ENCODE measurements at regions not wholly inside any gene's neighbourhood (a gene's known extent, or its start where the extent isn't known, plus 50 kb on each side); places are given as distances from the start of the nearest gene placed in this dataset.

DNA sequence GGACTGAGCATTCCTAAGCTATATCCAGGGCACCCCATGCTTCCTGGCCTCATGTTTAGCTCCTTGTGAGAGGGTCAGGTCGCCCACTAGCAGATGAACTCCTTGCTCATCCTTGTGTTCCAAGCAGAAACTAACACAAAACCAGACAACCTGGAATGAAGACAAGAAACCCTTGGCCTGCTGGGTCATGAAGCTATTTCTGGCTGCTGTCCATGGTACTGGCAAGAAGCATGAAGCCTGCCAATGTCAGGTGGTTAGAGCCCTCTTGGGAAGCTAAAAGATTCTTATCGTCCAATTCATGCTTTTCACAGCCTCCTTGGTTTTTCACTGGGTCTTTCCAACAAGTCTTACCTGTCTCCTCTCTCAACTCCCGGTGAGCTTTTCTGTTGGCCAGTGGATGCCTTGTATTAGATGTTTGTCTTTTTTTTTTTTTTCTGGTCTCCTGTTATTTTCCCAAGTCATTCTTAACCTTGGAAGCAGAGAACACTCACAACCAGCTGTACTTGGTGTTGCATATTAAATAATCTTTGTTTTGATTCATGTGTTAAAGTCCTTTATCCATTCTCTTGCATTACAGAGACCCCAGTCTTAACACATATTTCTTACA is 180.3 kb downstream of the ANKRD60 start:
- H3K27me3 ChIP-seq (ENCODE audit: control insufficient read depth, extremely low read depth, insufficient read depth, low read length): peaks cover 30% of the 10 kb centered on the region
- H3K27ac ChIP-seq (ENCODE audit: control insufficient read depth, insufficient read depth, low read length): no peak overlapping the region
- H3K4me2 ChIP-seq (ENCODE audit: control insufficient read depth, extremely low read depth, insufficient read depth, low read depth, low read length): no peak overlapping the region
- TF ChIP-seq, protein P1, sequence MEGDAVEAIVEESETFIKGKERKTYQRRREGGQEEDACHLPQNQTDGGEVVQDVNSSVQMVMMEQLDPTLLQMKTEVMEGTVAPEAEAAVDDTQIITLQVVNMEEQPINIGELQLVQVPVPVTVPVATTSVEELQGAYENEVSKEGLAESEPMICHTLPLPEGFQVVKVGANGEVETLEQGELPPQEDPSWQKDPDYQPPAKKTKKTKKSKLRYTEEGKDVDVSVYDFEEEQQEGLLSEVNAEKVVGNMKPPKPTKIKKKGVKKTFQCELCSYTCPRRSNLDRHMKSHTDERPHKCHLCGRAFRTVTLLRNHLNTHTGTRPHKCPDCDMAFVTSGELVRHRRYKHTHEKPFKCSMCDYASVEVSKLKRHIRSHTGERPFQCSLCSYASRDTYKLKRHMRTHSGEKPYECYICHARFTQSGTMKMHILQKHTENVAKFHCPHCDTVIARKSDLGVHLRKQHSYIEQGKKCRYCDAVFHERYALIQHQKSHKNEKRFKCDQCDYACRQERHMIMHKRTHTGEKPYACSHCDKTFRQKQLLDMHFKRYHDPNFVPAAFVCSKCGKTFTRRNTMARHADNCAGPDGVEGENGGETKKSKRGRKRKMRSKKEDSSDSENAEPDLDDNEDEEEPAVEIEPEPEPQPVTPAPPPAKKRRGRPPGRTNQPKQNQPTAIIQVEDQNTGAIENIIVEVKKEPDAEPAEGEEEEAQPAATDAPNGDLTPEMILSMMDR (optimal IDR thresholded peaks at IDR 0.05 in 1 of 3, IDR thresholded peaks at IDR 0.05 in 1 of 3, conservative IDR thresholded peaks at IDR 0.05 in 1 of 3; ENCODE audit: extremely low read depth in 1 of 3, insufficient read depth in 2 of 3, low read length in 3 of 3): no peak
- TF ChIP-seq EZH2 (IDR thresholded peaks at IDR 0.05; ENCODE audit: low read length): no peak
- H3K9ac ChIP-seq (ENCODE audit: control insufficient read depth, extremely low read depth, insufficient read depth, low read length): no peak overlapping the region
- H3K36me3 ChIP-seq (ENCODE audit: control insufficient read depth in 2 of 2, extremely low read depth in 1 of 2, insufficient read depth in 2 of 2, low read length in 2 of 2): no peaks in the 10 kb centered on the region
- peak; percentile 28 for DNase-seq (ENCODE audit: low read depth, low spot score)
- H3K4me1 ChIP-seq (ENCODE audit: control insufficient read depth, extremely low read depth, insufficient read depth, low read length): no peaks in the 10 kb centered on the region
- FAIRE-seq: no peak
- H3K79me2 ChIP-seq (ENCODE audit: control insufficient read depth, insufficient read depth, low read length): no peaks in the 10 kb centered on the region
- H3K4me3 ChIP-seq (ENCODE audit: control insufficient read depth in 2 of 3, extremely low read depth in 1 of 3, insufficient read depth in 2 of 3, low read depth in 1 of 3, low read length in 3 of 3): no peak overlapping the region
- H2AFZ ChIP-seq (ENCODE audit: control insufficient read depth, low read length): no peak overlapping the region
- peaks cover 4% of the 10 kb centered on the region for H3K9me3 ChIP-seq (ENCODE audit: control insufficient read depth, low read depth, low read length)
- dilution Hi-C loops (cut with MboI; ENCODE audit: extremely low pct_ligation_motif_present, low sequenced_read_pairs): no loop called here
- no peaks in the 10 kb centered on the region for H3K9me1 ChIP-seq (ENCODE audit: control insufficient read depth, extremely low read depth, insufficient read depth, low read length)
- no peaks in the 10 kb centered on the region for H4K20me1 ChIP-seq (ENCODE audit: control insufficient read depth, extremely low read depth, insufficient read depth, low read length)

DNA sequence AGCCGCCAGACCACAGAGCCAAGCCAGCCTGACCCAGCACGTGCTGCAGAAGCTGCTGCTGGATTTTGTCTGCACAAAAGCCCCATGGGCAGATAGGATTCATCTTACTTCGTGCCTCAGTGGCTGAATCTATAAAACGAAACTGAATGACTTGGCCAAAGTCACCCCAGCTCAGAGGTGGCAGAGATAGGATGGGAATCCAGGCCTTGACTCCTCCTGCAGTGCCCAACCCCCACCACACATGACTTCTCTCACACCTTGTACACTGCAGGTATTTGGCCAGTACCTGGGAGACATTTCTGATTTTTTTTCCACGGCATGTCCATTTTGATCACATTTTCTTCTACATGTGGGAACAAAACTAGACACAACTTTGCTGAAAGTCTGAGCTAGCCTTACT is 182.1 kb downstream of the ANKRD60 start:
- no peak overlapping the region for H2AFZ ChIP-seq (ENCODE audit: control insufficient read depth, low read length)
- no peaks in the 10 kb centered on the region for H3K9me3 ChIP-seq (ENCODE audit: control insufficient read depth, low read depth, low read length)
- no peak for FAIRE-seq
- no peak overlapping the region for H3K27ac ChIP-seq (ENCODE audit: control insufficient read depth, insufficient read depth, low read length)
- DNase-seq (ENCODE audit: low read depth, low spot score): no peak
- H3K27me3 ChIP-seq (ENCODE audit: control insufficient read depth, extremely low read depth, insufficient read depth, low read length): peaks cover 28% of the 10 kb centered on the region
- H3K9ac ChIP-seq (ENCODE audit: control insufficient read depth, extremely low read depth, insufficient read depth, low read length): no peak overlapping the region
- H3K4me3 ChIP-seq (ENCODE audit: control insufficient read depth in 2 of 3, extremely low read depth in 1 of 3, insufficient read depth in 2 of 3, low read depth in 1 of 3, low read length in 3 of 3): no peak overlapping the region
- H3K79me2 ChIP-seq (ENCODE audit: control insufficient read depth, insufficient read depth, low read length): no peaks in the 10 kb centered on the region
- TF ChIP-seq, protein P1 (optimal IDR thresholded peaks at IDR 0.05 in 1 of 3, IDR thresholded peaks at IDR 0.05 in 1 of 3, conservative IDR thresholded peaks at IDR 0.05 in 1 of 3; ENCODE audit: extremely low read depth in 1 of 3, insufficient read depth in 2 of 3, low read length in 3 of 3): no peak
- no peak for TF ChIP-seq EZH2 (IDR thresholded peaks at IDR 0.05; ENCODE audit: low read length)
- H3K4me2 ChIP-seq (ENCODE audit: control insufficient read depth, extremely low read depth, insufficient read depth, low read depth, low read length): no peak overlapping the region
- H4K20me1 ChIP-seq (ENCODE audit: control insufficient read depth, extremely low read depth, insufficient read depth, low read length): no peaks in the 10 kb centered on the region
- no peaks in the 10 kb centered on the region for H3K36me3 ChIP-seq (ENCODE audit: control insufficient read depth in 2 of 2, extremely low read depth in 1 of 2, insufficient read depth in 2 of 2, low read length in 2 of 2)
- H3K9me1 ChIP-seq (ENCODE audit: control insufficient read depth, extremely low read depth, insufficient read depth, low read length): no peaks in the 10 kb centered on the region
- dilution Hi-C loops (cut with MboI; ENCODE audit: extremely low pct_ligation_motif_present, low sequenced_read_pairs): no loop called here
- H3K4me1 ChIP-seq (ENCODE audit: control insufficient read depth, extremely low read depth, insufficient read depth, low read length): no peaks in the 10 kb centered on the region
